SK-N-SH (cell line): ENCODE measurements at regions not wholly inside any gene's neighbourhood (a gene's known extent, or its start where the extent isn't known, plus 50 kb on each side); places are given as distances from the start of the nearest gene placed in this dataset.

Experiments used
- CTCF ChIA-PET: fragments of 300-600, 350-600 bp; formaldehyde crosslinking; extraction: SDS; loops from one replicate; lab custom pipeline; 2021; lab: Yijun Ruan, JAX
- POLR2A ChIA-PET: fragments of 350-600 bp; sonication (Branson Sonifier 250); formaldehyde crosslinking; extraction: SDS; loops from one replicate; lab custom pipeline; 2020; ENCODE audit warnings: antibody characterized with exemption, inconsistent platforms; lab: Yijun Ruan, JAX
- DNase-seq: peaks from one replicate; pipeline ENCODE4 v3.0.0; 2012
- H2AFZ ChIP-seq: fragments of 200-600 bp; sonication (generic); 2 replicates; pipeline ENCODE4 v1.8.1; 2016; ENCODE audit warnings: antibody characterized with exemption, mild to moderate bottlenecking, low read depth
- H3F3A ChIP-seq: fragments of 200-600 bp; sonication (generic); replicated peaks from 2 replicates; pipeline ENCODE3; 2016; ENCODE audit warnings: antibody characterized with exemption, mild to moderate bottlenecking; ENCODE audit not compliant: insufficient read depth
- H3K27ac ChIP-seq, 2 experiments: fragments of 200-500 bp in 1 of 2; fragments of 200-600 bp in 1 of 2; sonication (Bioruptor generic) in 1 of 2; sonication (generic), shearing (Covaris generic) in 1 of 2; 2 replicates each; pipeline versions ENCODE4 v1.5.1 to v1.6.1; 2014 to 2016; ENCODE audit warnings: low read depth in 2 of 2, inconsistent platforms in 1 of 2, low read length in 1 of 2, mild to moderate bottlenecking in 1 of 2, mixed read lengths in 1 of 2
- H3K27me3 ChIP-seq: fragments of 200-600 bp; sonication (generic), shearing (Covaris generic); 2 replicates; pipeline ENCODE4 v1.6.1; 2016; ENCODE audit warnings: mixed run types; ENCODE audit not compliant: insufficient read depth
- H3K36me3 ChIP-seq, 2 experiments: fragments of 200-500 bp in 1 of 2; fragments of 200-600 bp in 1 of 2; sonication (Bioruptor generic) in 1 of 2; sonication (generic) in 1 of 2; replicated peaks in 1 of 2; 2 replicates each; pipeline versions ENCODE3 to v1.5.1; 2014 to 2016; ENCODE audit warnings: low read length in 1 of 2, mild to moderate bottlenecking in 1 of 2; ENCODE audit not compliant: insufficient read depth in 2 of 2, control insufficient read depth in 1 of 2
- H3K4me1 ChIP-seq, 2 experiments: fragments of 200-500 bp in 1 of 2; fragments of 200-600 bp in 1 of 2; sonication (Bioruptor generic) in 1 of 2; sonication (generic), shearing (Covaris generic) in 1 of 2; 2 replicates each; pipeline versions ENCODE4 v1.5.1 to v1.6.1; 2014 to 2016; ENCODE audit warnings: low read depth in 1 of 2, low read length in 1 of 2, mixed run types in 1 of 2; ENCODE audit not compliant: insufficient read depth in 2 of 2, control insufficient read depth in 1 of 2
- H3K4me2 ChIP-seq: fragments of 200-600 bp; sonication (generic), shearing (Covaris generic); 2 replicates; pipeline ENCODE4 v1.6.1; 2017; ENCODE audit warnings: mixed run types
- H3K4me3 ChIP-seq, 2 experiments: fragments of 200-500 bp in 1 of 2; fragments of 200-600 bp in 1 of 2; sonication (Bioruptor generic) in 1 of 2; sonication (generic), shearing (Covaris generic) in 1 of 2; 2 replicates each; pipeline versions ENCODE4 v1.5.1 to v1.8.1; 2014 to 2016; ENCODE audit warnings: low read depth in 2 of 2, inconsistent platforms in 1 of 2, low read length in 1 of 2, mild to moderate bottlenecking in 1 of 2, mixed read lengths in 1 of 2, moderate library complexity in 1 of 2
- H3K79me2 ChIP-seq: fragments of 200-600 bp; sonication (generic); 2 replicates; pipeline ENCODE4 v1.8.1; 2017; ENCODE audit warnings: mild to moderate bottlenecking; ENCODE audit not compliant: insufficient read depth
- H3K9ac ChIP-seq: fragments of 200-600 bp; sonication (generic); 2 replicates; pipeline ENCODE4 v1.6.1; 2017; ENCODE audit warnings: mixed run types
- H3K9me2 ChIP-seq: fragments of 200-600 bp; sonication (generic); 2 replicates; pipeline ENCODE4 v1.6.1; 2017; ENCODE audit warnings: mixed run types
- H3K9me3 ChIP-seq: fragments of 200-600 bp; sonication (generic); 2 replicates; pipeline ENCODE4 v1.6.1; 2017; ENCODE audit warnings: mixed run types, mild to moderate bottlenecking, moderate library complexity
- H4K20me1 ChIP-seq: fragments of 200-600 bp; sonication (generic); 2 replicates; pipeline ENCODE4 v1.6.1; 2017; ENCODE audit warnings: mild to moderate bottlenecking, mixed run types; ENCODE audit not compliant: insufficient read depth
- GABPA ChIP-seq: IDR thresholded peaks from 2 replicates; pipeline ENCODE4 v1.4.0; 2012; ENCODE audit warnings: low read depth, mild to moderate bottlenecking
- GATA2 ChIP-seq: sonication (generic); formaldehyde crosslinking; IDR thresholded peaks from 2 replicates; pipeline ENCODE4 v1.5.0; 2020; ENCODE audit warnings: mild to moderate bottlenecking, missing genetic modification reagents
- JUND ChIP-seq: IDR thresholded peaks from 2 replicates; pipeline ENCODE4 v1.4.0; 2012
- RFX5 ChIP-seq: IDR thresholded peaks from 2 replicates; pipeline ENCODE4 v1.6.1; 2012; ENCODE audit warnings: mild to moderate bottlenecking, improper control_type of control experiment, low read length
- SIN3A ChIP-seq: IDR thresholded peaks from 2 replicates; pipeline ENCODE4 v1.6.1; 2012; ENCODE audit warnings: low read depth, mild to moderate bottlenecking, low read length, moderate library complexity, borderline replicate concordance
- TCF12 ChIP-seq: IDR thresholded peaks from 2 replicates; pipeline ENCODE4 v1.4.0; 2012
- USF1 ChIP-seq: IDR thresholded peaks from 2 replicates; pipeline ENCODE4 v1.4.0; 2012; ENCODE audit warnings: low read depth, borderline replicate concordance
- YY1 ChIP-seq: IDR thresholded peaks from 2 replicates; pipeline ENCODE4 v1.4.0; 2012; ENCODE audit warnings: low read depth, mild to moderate bottlenecking
- WGBS: methylation state at CpG from one replicate; pipeline ENCODE4 v1.1.6; 2017; ENCODE audit warnings: low lambda C conversion rate; 5-methylcytosine and 5-hydroxymethylcytosine counted together
- TF ChIP-seq, protein P1 (sequence below): fragments of 200-600 bp; sonication (generic); IDR thresholded peaks from 2 replicates; pipeline ENCODE4 v1.6.1; 2017; ENCODE audit warnings: antibody characterized with exemption, mild to moderate bottlenecking, moderate library complexity
- TF ChIP-seq, protein P2 (sequence below): IDR thresholded peaks from 2 replicates; pipeline ENCODE4 v1.4.0; 2012; ENCODE audit warnings: low read depth
- TF ChIP-seq, protein P3 (sequence below): IDR thresholded peaks from 2 replicates; pipeline ENCODE4 v1.4.0; 2012; ENCODE audit warnings: low read depth, borderline replicate concordance

DNA sequence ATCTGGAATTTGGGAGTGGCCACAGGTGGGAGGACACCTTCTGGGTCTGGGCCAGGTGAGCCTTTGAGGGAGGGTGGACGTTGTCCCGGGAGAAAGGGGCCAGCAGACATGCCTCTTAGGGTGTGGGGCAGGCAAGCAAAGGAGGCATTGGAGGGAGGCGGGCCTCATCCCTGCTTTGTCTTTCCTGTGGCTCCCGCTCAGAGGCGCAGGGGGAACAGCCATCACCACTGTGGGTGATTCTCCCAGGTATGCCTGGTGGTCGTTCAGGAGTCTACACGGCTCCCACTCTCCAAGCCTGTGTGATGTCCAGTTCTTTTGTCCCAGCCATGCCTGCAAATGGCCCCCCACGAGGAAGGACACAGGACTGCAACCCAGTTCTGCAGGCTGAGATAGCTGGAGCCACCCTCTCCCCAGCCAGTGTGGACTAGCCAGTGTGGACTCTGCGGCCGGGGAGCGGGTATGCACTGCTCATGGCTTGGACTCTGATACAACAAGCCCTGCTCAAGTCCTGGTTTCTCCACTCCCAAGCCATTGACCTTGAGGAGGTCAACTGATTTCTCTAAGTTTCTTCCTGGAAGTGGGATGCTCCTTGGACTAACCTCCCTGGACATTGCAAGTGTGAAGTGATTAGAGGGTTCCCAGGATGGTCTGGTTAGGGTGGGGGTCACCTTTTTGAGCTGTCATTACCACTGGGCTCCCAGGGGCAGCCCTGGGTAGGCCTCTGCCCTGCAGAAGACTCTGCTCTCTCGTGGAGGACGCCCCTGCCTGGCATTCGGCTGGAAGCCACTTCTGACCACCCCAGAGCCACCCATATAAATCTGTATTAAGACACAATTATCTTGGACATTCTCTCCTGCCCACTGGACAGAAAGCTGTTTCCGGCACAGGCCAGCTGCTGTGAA is 1151.2 kb downstream of the BRD1 start:
- H4K20me1 ChIP-seq, result no peaks in the 10 kb centered on the region
- no peak overlapping the region for H3K4me2 ChIP-seq
- no peaks in the 10 kb centered on the region for H3K79me2 ChIP-seq
- no peaks in the 10 kb centered on the region for H3F3A ChIP-seq
- no peaks in the 10 kb centered on the region for H3K36me3 ChIP-seq
- no peaks in the 10 kb centered on the region for H3K9me2 ChIP-seq
- no peak for DNase-seq
- H2AFZ ChIP-seq, result no peak overlapping the region
- H3K4me3 ChIP-seq, result no peak overlapping the region
- H3K27me3 ChIP-seq, result no peaks in the 10 kb centered on the region
- TF ChIP-seq, protein P1, sequence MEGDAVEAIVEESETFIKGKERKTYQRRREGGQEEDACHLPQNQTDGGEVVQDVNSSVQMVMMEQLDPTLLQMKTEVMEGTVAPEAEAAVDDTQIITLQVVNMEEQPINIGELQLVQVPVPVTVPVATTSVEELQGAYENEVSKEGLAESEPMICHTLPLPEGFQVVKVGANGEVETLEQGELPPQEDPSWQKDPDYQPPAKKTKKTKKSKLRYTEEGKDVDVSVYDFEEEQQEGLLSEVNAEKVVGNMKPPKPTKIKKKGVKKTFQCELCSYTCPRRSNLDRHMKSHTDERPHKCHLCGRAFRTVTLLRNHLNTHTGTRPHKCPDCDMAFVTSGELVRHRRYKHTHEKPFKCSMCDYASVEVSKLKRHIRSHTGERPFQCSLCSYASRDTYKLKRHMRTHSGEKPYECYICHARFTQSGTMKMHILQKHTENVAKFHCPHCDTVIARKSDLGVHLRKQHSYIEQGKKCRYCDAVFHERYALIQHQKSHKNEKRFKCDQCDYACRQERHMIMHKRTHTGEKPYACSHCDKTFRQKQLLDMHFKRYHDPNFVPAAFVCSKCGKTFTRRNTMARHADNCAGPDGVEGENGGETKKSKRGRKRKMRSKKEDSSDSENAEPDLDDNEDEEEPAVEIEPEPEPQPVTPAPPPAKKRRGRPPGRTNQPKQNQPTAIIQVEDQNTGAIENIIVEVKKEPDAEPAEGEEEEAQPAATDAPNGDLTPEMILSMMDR, result no peak
- WGBS, result 40% methylated on average over 2 of the region's 15 CpGs
- H3K9ac ChIP-seq, result no peak overlapping the region
- no peak overlapping the region for H3K27ac ChIP-seq
- CTCF ChIA-PET, result no interaction called here
- POLR2A ChIA-PET, result no interaction called here
- no peaks in the 10 kb centered on the region for H3K4me1 ChIP-seq
- H3K9me3 ChIP-seq, result no peaks in the 10 kb centered on the region

DNA sequence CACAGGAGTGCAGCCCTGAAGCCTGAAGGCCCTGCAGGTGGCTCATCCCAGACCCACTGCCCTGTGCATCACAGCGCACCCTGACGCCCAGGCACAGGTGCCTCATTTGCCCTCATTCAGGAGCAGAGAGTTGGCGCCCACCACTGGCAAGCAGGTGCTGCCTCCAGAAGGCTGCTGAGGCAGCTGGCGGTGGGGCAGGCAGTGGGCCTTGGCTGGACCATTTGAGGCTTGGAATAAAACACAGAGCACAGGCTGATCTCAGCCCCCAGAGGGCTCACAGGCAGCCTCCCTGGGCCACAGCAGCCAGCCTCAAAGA is 1151.9 kb downstream of the BRD1 start:
- ChIA-PET CTCF (no interaction called here), POLR2A (no interaction called here)
- H4K20me1 ChIP-seq, result no peaks in the 10 kb centered on the region
- WGBS, result 62% methylated on average over 2 of the region's 4 CpGs
- no peak overlapping the region for H3K4me3 ChIP-seq
- no peak overlapping the region for H2AFZ ChIP-seq
- no peak overlapping the region for H3K4me2 ChIP-seq
- no peak for DNase-seq
- H3K9me2 ChIP-seq, result no peaks in the 10 kb centered on the region
- H3K27me3 ChIP-seq, result no peaks in the 10 kb centered on the region
- no peaks in the 10 kb centered on the region for H3F3A ChIP-seq
- H3K9me3 ChIP-seq, result no peaks in the 10 kb centered on the region
- H3K79me2 ChIP-seq, result no peaks in the 10 kb centered on the region
- H3K36me3 ChIP-seq, result no peaks in the 10 kb centered on the region
- H3K4me1 ChIP-seq, result no peaks in the 10 kb centered on the region
- no peak overlapping the region for H3K27ac ChIP-seq
- H3K9ac ChIP-seq, result no peak overlapping the region
- TF ChIP-seq JUND, result no peak
- TF ChIP-seq GABPA, result no peak

GRCh38 chr22:48675141-48675829 is 1152.4 kb downstream of the BRD1 start:
- CTCF ChIA-PET, result no interaction called here
- Histone ChIP-seq H3K4me3 (no peak overlapping the region), H3K27ac (no peak overlapping the region), H3F3A (no peaks in the 10 kb centered on the region), H3K27me3 (no peaks in the 10 kb centered on the region), H3K4me2 (no peak overlapping the region), H2AFZ (no peak overlapping the region), H3K9me3 (no peaks in the 10 kb centered on the region), H3K9ac (no peak overlapping the region), H3K9me2 (no peaks in the 10 kb centered on the region), H3K4me1 (no peaks in the 10 kb centered on the region), H3K79me2 (no peaks in the 10 kb centered on the region), H4K20me1 (no peaks in the 10 kb centered on the region), H3K36me3 (no peaks in the 10 kb centered on the region)
- no peak for DNase-seq
- WGBS, result 52% methylated on average over 8 of the region's 15 CpGs
- POLR2A ChIA-PET, result no interaction called here
- TF ChIP-seq GATA2 (CRISPR knock-in tag), result no peak
- no peak for TF ChIP-seq YY1
- no peak for TF ChIP-seq TCF12
- no peak for TF ChIP-seq RFX5
- TF ChIP-seq, protein P2, sequence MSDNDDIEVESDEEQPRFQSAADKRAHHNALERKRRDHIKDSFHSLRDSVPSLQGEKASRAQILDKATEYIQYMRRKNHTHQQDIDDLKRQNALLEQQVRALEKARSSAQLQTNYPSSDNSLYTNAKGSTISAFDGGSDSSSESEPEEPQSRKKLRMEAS, result no peak
- TF ChIP-seq, protein P3, sequence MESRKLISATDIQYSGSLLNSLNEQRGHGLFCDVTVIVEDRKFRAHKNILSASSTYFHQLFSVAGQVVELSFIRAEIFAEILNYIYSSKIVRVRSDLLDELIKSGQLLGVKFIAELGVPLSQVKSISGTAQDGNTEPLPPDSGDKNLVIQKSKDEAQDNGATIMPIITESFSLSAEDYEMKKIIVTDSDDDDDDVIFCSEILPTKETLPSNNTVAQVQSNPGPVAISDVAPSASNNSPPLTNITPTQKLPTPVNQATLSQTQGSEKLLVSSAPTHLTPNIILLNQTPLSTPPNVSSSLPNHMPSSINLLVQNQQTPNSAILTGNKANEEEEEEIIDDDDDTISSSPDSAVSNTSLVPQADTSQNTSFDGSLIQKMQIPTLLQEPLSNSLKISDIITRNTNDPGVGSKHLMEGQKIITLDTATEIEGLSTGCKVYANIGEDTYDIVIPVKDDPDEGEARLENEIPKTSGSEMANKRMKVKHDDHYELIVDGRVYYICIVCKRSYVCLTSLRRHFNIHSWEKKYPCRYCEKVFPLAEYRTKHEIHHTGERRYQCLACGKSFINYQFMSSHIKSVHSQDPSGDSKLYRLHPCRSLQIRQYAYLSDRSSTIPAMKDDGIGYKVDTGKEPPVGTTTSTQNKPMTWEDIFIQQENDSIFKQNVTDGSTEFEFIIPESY, result no peak
- TF ChIP-seq SIN3A, result no peak
- no peak for TF ChIP-seq USF1
